ENCODE measurements at regions not wholly inside any gene's neighbourhood (a gene's known extent, or its start where the extent isn't known, plus 50 kb on each side); places are given as distances from the start of the nearest gene placed in this dataset.

GRCh38 chr7:106464651-106465050 lies 179.9 kb upstream of the NAMPT start:
- TF ChIP-seq CTCF (IDR thresholded peaks at IDR 0.05) = no peak
- no peak for TF ChIP-seq ZFX (IDR thresholded peaks at IDR 0.05; ENCODE audit: borderline replicate concordance)

Data from 22Rv1 (cell line).